ENCODE measurements at regions not wholly inside any gene's neighbourhood (a gene's known extent, or its start where the extent isn't known, plus 50 kb on each side); places are given as distances from the start of the nearest gene placed in this dataset.

- no peaks in the 10 kb centered on the region for H3K9me2 ChIP-seq (replicated peaks; ENCODE audit: insufficient read depth, low read length)
- H3K9me3 ChIP-seq (replicated peaks; ENCODE audit: insufficient read depth, low read length) = no peaks in the 10 kb centered on the region
- H3K9ac ChIP-seq (ENCODE audit: low read length) = no peak overlapping the region
- no peak overlapping the region for H3K27ac ChIP-seq (ENCODE audit: low read length)
- no peaks in the 10 kb centered on the region for H4K20me1 ChIP-seq (ENCODE audit: insufficient read depth, low read length)
- no peaks in the 10 kb centered on the region for H3F3A ChIP-seq (ENCODE audit: insufficient read depth, low read length)
- no peak overlapping the region for H3K4me3 ChIP-seq (ENCODE audit: low read length)
- no peak overlapping the region for H3K4me2 ChIP-seq (ENCODE audit: low read depth, low read length)
- no peaks in the 10 kb centered on the region for H3K36me3 ChIP-seq (replicated peaks; ENCODE audit: insufficient read depth, low read length)
- H3K79me2 ChIP-seq (ENCODE audit: low read length) = no peaks in the 10 kb centered on the region
- TF ChIP-seq CTCF (IDR thresholded peaks at IDR 0.05; ENCODE audit: low read length) = no peak
- no peak for TF ChIP-seq EZH2phosphoT487 (IDR thresholded peaks at IDR 0.05; ENCODE audit: low read length)
- TF ChIP-seq EZH2 (optimal IDR thresholded peaks at IDR 0.05; ENCODE audit: low read depth, low read length) = no peak
- no peak overlapping the region for H2AFZ ChIP-seq (ENCODE audit: low read length)
- no peak for DNase-seq
- no peaks in the 10 kb centered on the region for H3K27me3 ChIP-seq (replicated peaks; ENCODE audit: insufficient read depth, low read length)
- no peaks in the 10 kb centered on the region for H3K4me1 ChIP-seq (ENCODE audit: low read length)
Observed at GRCh38 chr1:104403883-104404282, 654.2 kb downstream of the AMY1C start.

GRCh38 chr1:104406728-104407127, 657.0 kb downstream of the AMY1C start:
- H3K79me2 ChIP-seq (ENCODE audit: low read length) = no peaks in the 10 kb centered on the region
- H3K4me1 ChIP-seq (ENCODE audit: low read length) = no peaks in the 10 kb centered on the region
- no peaks in the 10 kb centered on the region for H3F3A ChIP-seq (ENCODE audit: insufficient read depth, low read length)
- no peak overlapping the region for H3K9ac ChIP-seq (ENCODE audit: low read length)
- no peak overlapping the region for H3K4me3 ChIP-seq (ENCODE audit: low read length)
- no peaks in the 10 kb centered on the region for H3K27me3 ChIP-seq (replicated peaks; ENCODE audit: insufficient read depth, low read length)
- H3K4me2 ChIP-seq (ENCODE audit: low read depth, low read length) = no peak overlapping the region
- no peaks in the 10 kb centered on the region for H3K9me3 ChIP-seq (replicated peaks; ENCODE audit: insufficient read depth, low read length)
- H2AFZ ChIP-seq (ENCODE audit: low read length) = no peak overlapping the region
- H3K9me2 ChIP-seq (replicated peaks; ENCODE audit: insufficient read depth, low read length) = no peaks in the 10 kb centered on the region
- H3K27ac ChIP-seq (ENCODE audit: low read length) = no peak overlapping the region
- DNase-seq = no peak
- H3K36me3 ChIP-seq (replicated peaks; ENCODE audit: insufficient read depth, low read length) = no peaks in the 10 kb centered on the region
- H4K20me1 ChIP-seq (ENCODE audit: insufficient read depth, low read length) = no peaks in the 10 kb centered on the region
- no peak for TF ChIP-seq EZH2 (optimal IDR thresholded peaks at IDR 0.05; ENCODE audit: low read depth, low read length)
- no peak for TF ChIP-seq EZH2phosphoT487 (IDR thresholded peaks at IDR 0.05; ENCODE audit: low read length)
- no peak for TF ChIP-seq CTCF (IDR thresholded peaks at IDR 0.05; ENCODE audit: low read length)

- no peak overlapping the region for H3K27ac ChIP-seq (ENCODE audit: low read length)
- H3K36me3 ChIP-seq (replicated peaks; ENCODE audit: insufficient read depth, low read length) = no peaks in the 10 kb centered on the region
- H3K4me3 ChIP-seq (ENCODE audit: low read length) = no peak overlapping the region
- H3K4me1 ChIP-seq (ENCODE audit: low read length) = no peaks in the 10 kb centered on the region
- TF ChIP-seq EZH2 (optimal IDR thresholded peaks at IDR 0.05; ENCODE audit: low read depth, low read length) (no peak), EZH2phosphoT487 (IDR thresholded peaks at IDR 0.05; ENCODE audit: low read length) (no peak), CTCF (IDR thresholded peaks at IDR 0.05; ENCODE audit: low read length) (no peak)
- no peaks in the 10 kb centered on the region for H3F3A ChIP-seq (ENCODE audit: insufficient read depth, low read length)
- no peak for DNase-seq
- no peaks in the 10 kb centered on the region for H3K9me3 ChIP-seq (replicated peaks; ENCODE audit: insufficient read depth, low read length)
- no peak overlapping the region for H3K4me2 ChIP-seq (ENCODE audit: low read depth, low read length)
- no peak overlapping the region for H3K9ac ChIP-seq (ENCODE audit: low read length)
- H4K20me1 ChIP-seq (ENCODE audit: insufficient read depth, low read length) = no peaks in the 10 kb centered on the region
- no peaks in the 10 kb centered on the region for H3K79me2 ChIP-seq (ENCODE audit: low read length)
- H3K9me2 ChIP-seq (replicated peaks; ENCODE audit: insufficient read depth, low read length) = no peaks in the 10 kb centered on the region
- no peaks in the 10 kb centered on the region for H3K27me3 ChIP-seq (replicated peaks; ENCODE audit: insufficient read depth, low read length)
- H2AFZ ChIP-seq (ENCODE audit: low read length) = no peak overlapping the region
Observed at GRCh38 chr1:104408268-104408667, 658.6 kb downstream of the AMY1C start.

Data from MM.1S (cell line).